ENCODE measurements at regions not wholly inside any gene's neighbourhood (a gene's known extent, or its start where the extent isn't known, plus 50 kb on each side); places are given as distances from the start of the nearest gene placed in this dataset.

- Histone ChIP-seq H3K9me3 (ENCODE audit: control insufficient read depth, low read length) (no peaks in the 10 kb centered on the region), H3K27me3 (ENCODE audit: control insufficient read depth in 1 of 2, insufficient read depth in 1 of 2, low read length in 2 of 2) (no peaks in the 10 kb centered on the region), H2BK120ac (ENCODE audit: low read depth, low read length) (no peak overlapping the region), H3K4ac (ENCODE audit: low read depth in 1 of 2, low read length in 2 of 2) (no peak overlapping the region), H3K23ac (ENCODE audit: low read length in 2 of 2) (no peak overlapping the region), H2BK5ac (ENCODE audit: low read depth, low read length, poor library complexity, severe bottlenecking) (no peak overlapping the region), H2AFZ (ENCODE audit: low read depth, low read length) (no peak overlapping the region), H2BK12ac (ENCODE audit: low read length in 2 of 2) (no peak overlapping the region), H3K4me3 (ENCODE audit: insufficient read depth in 1 of 2, low read depth in 1 of 2, low read length in 2 of 2) (no peak overlapping the region), H3K79me1 (replicated peaks; ENCODE audit: low read length, poor library complexity, severe bottlenecking) (no peaks in the 10 kb centered on the region), H4K8ac (ENCODE audit: low read length) (no peak overlapping the region), H4K91ac (ENCODE audit: low read length) (no peak overlapping the region), H3K9ac (ENCODE audit: low read length) (no peak overlapping the region), H2BK15ac (ENCODE audit: low read depth, poor library complexity, severe bottlenecking) (no peak overlapping the region), H2AK5ac (ENCODE audit: low read length, severe bottlenecking) (no peak overlapping the region), H3K27ac (ENCODE audit: low read length, poor library complexity, severe bottlenecking) (no peak overlapping the region), H3K4me2 (ENCODE audit: low read length, poor library complexity, severe bottlenecking) (no peak overlapping the region), H3K14ac (ENCODE audit: low read length in 2 of 2) (no peak overlapping the region), H3K36me3 (ENCODE audit: control insufficient read depth in 1 of 2, insufficient read depth in 2 of 2, low read depth in 1 of 2, low read length in 2 of 2) (no peaks in the 10 kb centered on the region), H3K4me1 (ENCODE audit: control insufficient read depth, insufficient read depth, low read depth, low read length) (peaks cover 2% of the 10 kb centered on the region), H3K18ac (ENCODE audit: low read depth in 1 of 2, low read length in 2 of 2) (no peak overlapping the region)
- 93% methylated on average over 4 of the region's 4 CpGs for WGBS
- DNase-seq: no peak
Observed at GRCh38 chr20:10788877-10789276, 115.1 kb upstream of the JAG1 start.

GRCh38 chr20:10789386-10789785, 115.6 kb upstream of the JAG1 start:
- H3K27me3 ChIP-seq (ENCODE audit: control insufficient read depth in 1 of 2, insufficient read depth in 1 of 2, low read length in 2 of 2): no peaks in the 10 kb centered on the region
- H3K79me1 ChIP-seq (replicated peaks; ENCODE audit: low read length, poor library complexity, severe bottlenecking): no peaks in the 10 kb centered on the region
- no peak overlapping the region for H2BK120ac ChIP-seq (ENCODE audit: low read depth, low read length)
- H3K4ac ChIP-seq (ENCODE audit: low read depth in 1 of 2, low read length in 2 of 2): no peak overlapping the region
- H4K8ac ChIP-seq (ENCODE audit: low read length): no peak overlapping the region
- H3K23ac ChIP-seq (ENCODE audit: low read length in 2 of 2): no peak overlapping the region
- no peak overlapping the region for H3K4me3 ChIP-seq (ENCODE audit: insufficient read depth in 1 of 2, low read depth in 1 of 2, low read length in 2 of 2)
- H3K9me3 ChIP-seq (ENCODE audit: control insufficient read depth, low read length): no peaks in the 10 kb centered on the region
- H2AFZ ChIP-seq (ENCODE audit: low read depth, low read length): no peak overlapping the region
- H3K4me2 ChIP-seq (ENCODE audit: low read length, poor library complexity, severe bottlenecking): no peak overlapping the region
- H2BK5ac ChIP-seq (ENCODE audit: low read depth, low read length, poor library complexity, severe bottlenecking): no peak overlapping the region
- H3K36me3 ChIP-seq (ENCODE audit: control insufficient read depth in 1 of 2, insufficient read depth in 2 of 2, low read depth in 1 of 2, low read length in 2 of 2): no peaks in the 10 kb centered on the region
- DNase-seq: no peak
- H3K4me1 ChIP-seq (ENCODE audit: control insufficient read depth, insufficient read depth, low read depth, low read length): peaks cover 2% of the 10 kb centered on the region
- no peak overlapping the region for H3K18ac ChIP-seq (ENCODE audit: low read depth in 1 of 2, low read length in 2 of 2)
- no peak overlapping the region for H3K14ac ChIP-seq (ENCODE audit: low read length in 2 of 2)
- no peak overlapping the region for H2BK12ac ChIP-seq (ENCODE audit: low read length in 2 of 2)
- H3K27ac ChIP-seq (ENCODE audit: low read length, poor library complexity, severe bottlenecking): no peak overlapping the region
- no CpG with 5 or more reads among the region's 1 CpG for WGBS
- no peak overlapping the region for H2BK15ac ChIP-seq (ENCODE audit: low read depth, poor library complexity, severe bottlenecking)
- H4K91ac ChIP-seq (ENCODE audit: low read length): no peak overlapping the region
- no peak overlapping the region for H2AK5ac ChIP-seq (ENCODE audit: low read length, severe bottlenecking)
- no peak overlapping the region for H3K9ac ChIP-seq (ENCODE audit: low read length)

GRCh38 chr20:10790013-10790412, 116.2 kb upstream of the JAG1 start:
- Histone ChIP-seq H2AK5ac (ENCODE audit: low read length, severe bottlenecking) (no peak overlapping the region), H3K4ac (ENCODE audit: low read depth in 1 of 2, low read length in 2 of 2) (no peak overlapping the region), H2BK15ac (ENCODE audit: low read depth, poor library complexity, severe bottlenecking) (no peak overlapping the region), H3K36me3 (ENCODE audit: control insufficient read depth in 1 of 2, insufficient read depth in 2 of 2, low read depth in 1 of 2, low read length in 2 of 2) (no peaks in the 10 kb centered on the region), H3K27me3 (ENCODE audit: control insufficient read depth in 1 of 2, insufficient read depth in 1 of 2, low read length in 2 of 2) (peaks cover 0 to 3% of the 10 kb centered on the region in 2 experiments), H3K4me3 (ENCODE audit: insufficient read depth in 1 of 2, low read depth in 1 of 2, low read length in 2 of 2) (no peak overlapping the region), H3K79me1 (replicated peaks; ENCODE audit: low read length, poor library complexity, severe bottlenecking) (no peaks in the 10 kb centered on the region), H3K18ac (ENCODE audit: low read depth in 1 of 2, low read length in 2 of 2) (no peak overlapping the region), H4K8ac (ENCODE audit: low read length) (no peak overlapping the region), H2BK12ac (ENCODE audit: low read length in 2 of 2) (no peak overlapping the region), H2BK5ac (ENCODE audit: low read depth, low read length, poor library complexity, severe bottlenecking) (no peak overlapping the region), H3K27ac (ENCODE audit: low read length, poor library complexity, severe bottlenecking) (no peak overlapping the region), H3K9me3 (ENCODE audit: control insufficient read depth, low read length) (no peaks in the 10 kb centered on the region), H3K9ac (ENCODE audit: low read length) (no peak overlapping the region), H3K14ac (ENCODE audit: low read length in 2 of 2) (no peak overlapping the region), H3K23ac (ENCODE audit: low read length in 2 of 2) (peak overlapping the region in 1 of 2 experiments; percentile 53), H2BK120ac (ENCODE audit: low read depth, low read length) (no peak overlapping the region), H3K4me2 (ENCODE audit: low read length, poor library complexity, severe bottlenecking) (no peak overlapping the region), H2AFZ (ENCODE audit: low read depth, low read length) (no peak overlapping the region), H3K4me1 (ENCODE audit: control insufficient read depth, insufficient read depth, low read depth, low read length) (peaks cover 2% of the 10 kb centered on the region), H4K91ac (ENCODE audit: low read length) (no peak overlapping the region)
- DNase-seq: no peak
- 95% methylated on average over 8 of the region's 8 CpGs for WGBS

- Histone ChIP-seq H4K91ac (ENCODE audit: low read length) (no peak overlapping the region), H2BK12ac (ENCODE audit: low read length in 2 of 2) (no peak overlapping the region), H3K36me3 (ENCODE audit: control insufficient read depth in 1 of 2, insufficient read depth in 2 of 2, low read depth in 1 of 2, low read length in 2 of 2) (no peaks in the 10 kb centered on the region), H2AK5ac (ENCODE audit: low read length, severe bottlenecking) (no peak overlapping the region), H3K27ac (ENCODE audit: low read length, poor library complexity, severe bottlenecking) (no peak overlapping the region), H3K23ac (ENCODE audit: low read length in 2 of 2) (no peak overlapping the region), H3K4me2 (ENCODE audit: low read length, poor library complexity, severe bottlenecking) (no peak overlapping the region), H3K9ac (ENCODE audit: low read length) (no peak overlapping the region), H3K4ac (ENCODE audit: low read depth in 1 of 2, low read length in 2 of 2) (no peak overlapping the region), H3K14ac (ENCODE audit: low read length in 2 of 2) (no peak overlapping the region), H3K79me1 (replicated peaks; ENCODE audit: low read length, poor library complexity, severe bottlenecking) (no peaks in the 10 kb centered on the region), H2BK120ac (ENCODE audit: low read depth, low read length) (no peak overlapping the region), H2BK5ac (ENCODE audit: low read depth, low read length, poor library complexity, severe bottlenecking) (no peak overlapping the region), H3K9me3 (ENCODE audit: control insufficient read depth, low read length) (no peaks in the 10 kb centered on the region), H3K4me3 (ENCODE audit: insufficient read depth in 1 of 2, low read depth in 1 of 2, low read length in 2 of 2) (no peak overlapping the region), H2BK15ac (ENCODE audit: low read depth, poor library complexity, severe bottlenecking) (no peak overlapping the region), H3K4me1 (ENCODE audit: control insufficient read depth, insufficient read depth, low read depth, low read length) (peaks cover 2% of the 10 kb centered on the region), H2AFZ (ENCODE audit: low read depth, low read length) (no peak overlapping the region), H3K27me3 (ENCODE audit: control insufficient read depth in 1 of 2, insufficient read depth in 1 of 2, low read length in 2 of 2) (peaks cover 0 to 3% of the 10 kb centered on the region in 2 experiments), H4K8ac (ENCODE audit: low read length) (no peak overlapping the region), H3K18ac (ENCODE audit: low read depth in 1 of 2, low read length in 2 of 2) (no peak overlapping the region)
- WGBS: 83% methylated on average over 1 of the region's 3 CpGs
- DNase-seq: no peak
Observed at GRCh38 chr20:10792291-10792690, 118.5 kb upstream of the JAG1 start.

All from mesenchymal stem cell (in vitro differentiated cells and primary cell).